ENCODE measurements at regions not wholly inside any gene's neighbourhood (a gene's known extent, or its start where the extent isn't known, plus 50 kb on each side); places are given as distances from the start of the nearest gene placed in this dataset.
"Not testable (repeated sequence)": the region's sequence is repeated elsewhere in the genome, so short reads cannot be mapped to it uniquely, and the experiment has no call there.

DNA sequence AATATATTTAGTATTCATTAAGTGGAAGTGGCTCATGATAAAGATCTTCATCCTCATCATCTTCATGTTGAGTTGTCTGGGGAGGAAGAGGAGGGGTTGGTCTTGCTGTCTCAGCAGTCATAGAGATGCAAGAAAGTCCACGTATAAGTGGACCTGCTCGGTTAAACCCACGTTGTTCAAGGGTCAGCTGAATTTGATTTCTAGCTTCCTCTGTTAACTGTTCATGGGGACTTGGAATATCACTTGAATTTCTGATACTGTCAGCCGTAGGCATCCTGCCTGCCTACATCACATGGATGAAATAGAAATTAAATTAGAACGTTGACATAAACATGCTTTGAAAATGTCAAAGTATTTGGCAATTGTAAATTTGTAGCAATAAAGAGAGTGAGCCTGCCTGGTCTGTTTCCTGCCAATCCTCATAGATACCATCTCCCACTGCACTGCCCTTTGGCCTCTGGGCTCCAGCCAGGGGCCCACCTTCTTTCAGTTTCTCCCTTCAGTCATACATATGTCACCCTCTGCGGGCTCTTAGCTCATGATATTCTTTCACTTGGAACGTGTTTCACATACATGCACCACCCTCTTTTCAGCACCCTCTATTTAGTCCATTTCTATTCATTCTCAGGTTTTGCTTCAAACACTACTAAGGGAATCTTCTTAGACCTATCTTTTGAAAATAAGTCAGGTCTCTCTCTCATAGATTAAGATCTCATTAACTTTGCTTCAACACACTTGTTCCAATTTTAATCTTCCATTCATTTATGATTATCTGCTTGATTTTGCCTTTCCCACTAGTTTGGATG is 376.3 kb downstream of the IPMK start:
- H3K27me3 ChIP-seq (ENCODE audit: control insufficient read depth in 1 of 2, insufficient read depth in 2 of 2, low read length in 2 of 2): no peaks in the 10 kb centered on the region
- no peaks in the 10 kb centered on the region for H3K4me1 ChIP-seq (ENCODE audit: insufficient read depth, low read length)
- no peaks in the 10 kb centered on the region for H4K20me1 ChIP-seq (ENCODE audit: insufficient read depth, low read length)
- in situ Hi-C loops (cut with HindIII; ENCODE audit: extremely low pct_ligation_motif_present, low pct_unique_long_range_greater_than_20kb) (no loop called here), intact Hi-C loops (cut with micrococcal nuclease; ENCODE audit: unreplicated experiment) (no loop called here)
- no peak overlapping the region for H2AFZ ChIP-seq (ENCODE audit: low read length)
- WGBS (ENCODE audit: low lambda C conversion rate): 10% methylated on average over 7 of the region's 7 CpGs
- ChIA-PET POLR2A (no interaction called here), CTCF (ENCODE audit: low intra/inter-chr PET ratio, low total read pairs) (no interaction called here)
- H3K27ac ChIP-seq (ENCODE audit: extremely low read length, insufficient read depth, low read length): no peak overlapping the region
- no peak overlapping the region for H3K4me2 ChIP-seq (ENCODE audit: low read depth, low read length)
- FAIRE-seq: no peak
- no peak overlapping the region for H3K4me3 ChIP-seq (replicated peaks in 1 of 3; ENCODE audit: insufficient read depth in 1 of 3, low read depth in 2 of 3, low read length in 3 of 3)
- ATAC-seq: peak; percentile 64
- no peak for DNase-seq (ENCODE audit: low spot score)
- H3K9ac ChIP-seq (ENCODE audit: insufficient read depth, low read depth, low read length): no peak overlapping the region
- no peaks in the 10 kb centered on the region for H3K79me2 ChIP-seq (ENCODE audit: insufficient read depth, low read length)
- no peak for TF ChIP-seq ZNF644 (CRISPR knock-in tag; IDR thresholded peaks at IDR 0.05; ENCODE audit: low read depth)
- TF ChIP-seq, protein P1, sequence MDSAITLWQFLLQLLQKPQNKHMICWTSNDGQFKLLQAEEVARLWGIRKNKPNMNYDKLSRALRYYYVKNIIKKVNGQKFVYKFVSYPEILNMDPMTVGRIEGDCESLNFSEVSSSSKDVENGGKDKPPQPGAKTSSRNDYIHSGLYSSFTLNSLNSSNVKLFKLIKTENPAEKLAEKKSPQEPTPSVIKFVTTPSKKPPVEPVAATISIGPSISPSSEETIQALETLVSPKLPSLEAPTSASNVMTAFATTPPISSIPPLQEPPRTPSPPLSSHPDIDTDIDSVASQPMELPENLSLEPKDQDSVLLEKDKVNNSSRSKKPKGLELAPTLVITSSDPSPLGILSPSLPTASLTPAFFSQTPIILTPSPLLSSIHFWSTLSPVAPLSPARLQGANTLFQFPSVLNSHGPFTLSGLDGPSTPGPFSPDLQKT (CRISPR knock-in tag; IDR thresholded peaks at IDR 0.05; ENCODE audit: borderline replicate concordance): no peak
- TF ChIP-seq SMARCC2 (IDR thresholded peaks at IDR 0.05): no peak
- TF ChIP-seq ZNF501 (CRISPR knock-in tag; IDR thresholded peaks at IDR 0.05): no peak
- H3K9me3 ChIP-seq (ENCODE audit: low read length): no peaks in the 10 kb centered on the region
- H3K36me3 ChIP-seq (replicated peaks in 1 of 2; ENCODE audit: control insufficient read depth in 1 of 2, insufficient read depth in 2 of 2, low read length in 2 of 2): no peaks in the 10 kb centered on the region
- no TSS peak for BruUV-seq (replicated peaks)

DNA sequence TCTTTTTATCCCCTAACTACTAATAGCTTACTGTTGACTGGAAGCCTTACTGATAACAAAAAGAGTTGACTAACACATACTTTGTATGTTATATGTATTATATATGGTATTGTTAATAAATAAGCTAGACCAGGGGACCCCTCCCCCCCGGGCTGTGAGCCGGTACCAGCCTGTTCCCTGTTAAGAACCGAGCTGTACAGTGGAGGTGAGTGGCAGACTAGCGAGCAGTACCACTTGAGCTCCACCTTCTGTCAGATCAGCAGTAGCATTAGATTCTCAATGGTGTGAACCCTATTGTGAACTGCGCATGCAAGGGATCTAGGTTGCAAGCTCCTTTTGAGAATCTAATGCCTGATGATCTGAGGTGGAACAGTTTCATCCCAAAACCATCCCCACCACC is 377.0 kb downstream of the IPMK start:
- Histone ChIP-seq H3K27ac (ENCODE audit: extremely low read length, insufficient read depth, low read length) (no peak overlapping the region), H3K27me3 (ENCODE audit: control insufficient read depth in 1 of 2, insufficient read depth in 2 of 2, low read length in 2 of 2) (no peaks in the 10 kb centered on the region), H2AFZ (ENCODE audit: low read length) (no peak overlapping the region), H4K20me1 (ENCODE audit: insufficient read depth, low read length) (no peaks in the 10 kb centered on the region), H3K4me3 (replicated peaks in 1 of 3; ENCODE audit: insufficient read depth in 1 of 3, low read depth in 2 of 3, low read length in 3 of 3) (no peak overlapping the region), H3K4me2 (ENCODE audit: low read depth, low read length) (no peak overlapping the region), H3K9me3 (ENCODE audit: low read length) (no peaks in the 10 kb centered on the region), H3K4me1 (ENCODE audit: insufficient read depth, low read length) (no peaks in the 10 kb centered on the region), H3K36me3 (replicated peaks in 1 of 2; ENCODE audit: control insufficient read depth in 1 of 2, insufficient read depth in 2 of 2, low read length in 2 of 2) (no peaks in the 10 kb centered on the region), H3K79me2 (ENCODE audit: insufficient read depth, low read length) (no peaks in the 10 kb centered on the region), H3K9ac (ENCODE audit: insufficient read depth, low read depth, low read length) (no peak overlapping the region)
- in situ Hi-C loops (cut with HindIII; ENCODE audit: extremely low pct_ligation_motif_present, low pct_unique_long_range_greater_than_20kb) (no loop called here), intact Hi-C loops (cut with micrococcal nuclease; ENCODE audit: unreplicated experiment) (no loop called here)
- FAIRE-seq (no peak), DNase-seq (ENCODE audit: low spot score) (no peak), ATAC-seq (peak; percentile 65; the same call in 2 of the 3 replicates)
- 6% methylated on average over 3 of the region's 5 CpGs for WGBS (ENCODE audit: low lambda C conversion rate)
- ChIA-PET POLR2A (no interaction called here), CTCF (ENCODE audit: low intra/inter-chr PET ratio, low total read pairs) (no interaction called here)
- TF ChIP-seq DMAP1 (CRISPR knock-in tag; IDR thresholded peaks at IDR 0.05): no peak
- no TSS peak for BruUV-seq (replicated peaks)

DNA sequence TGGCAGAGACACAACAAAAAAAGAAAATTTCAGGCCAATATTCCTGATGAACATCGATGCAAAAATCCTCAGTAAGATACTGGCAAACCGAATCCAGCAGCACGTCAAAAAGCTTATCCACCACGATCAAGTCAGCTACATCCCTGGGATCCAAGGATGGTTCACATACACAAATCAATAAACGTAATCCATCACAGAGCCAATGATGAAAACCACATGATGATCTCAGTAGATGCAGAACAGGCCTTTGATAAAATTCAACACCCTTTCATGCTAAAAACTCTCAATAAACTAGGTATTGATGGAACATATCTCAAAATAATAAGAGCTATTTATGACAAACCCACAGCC is 382.1 kb downstream of the IPMK start:
- H3K9me3 ChIP-seq (ENCODE audit: low read length); CTCF ChIA-PET (ENCODE audit: low intra/inter-chr PET ratio, low total read pairs); in situ Hi-C loops (cut with HindIII; ENCODE audit: extremely low pct_ligation_motif_present, low pct_unique_long_range_greater_than_20kb); H3K4me1 ChIP-seq (ENCODE audit: insufficient read depth, low read length); FAIRE-seq; H4K20me1 ChIP-seq (ENCODE audit: insufficient read depth, low read length); BruUV-seq (replicated peaks); DNase-seq (ENCODE audit: low spot score); H3K79me2 ChIP-seq (ENCODE audit: insufficient read depth, low read length); intact Hi-C loops (cut with micrococcal nuclease; ENCODE audit: unreplicated experiment); H3K4me2 ChIP-seq (ENCODE audit: low read depth, low read length); H3K36me3 ChIP-seq (replicated peaks in 1 of 2; ENCODE audit: control insufficient read depth in 1 of 2, insufficient read depth in 2 of 2, low read length in 2 of 2); H3K9ac ChIP-seq (ENCODE audit: insufficient read depth, low read depth, low read length); H2AFZ ChIP-seq (ENCODE audit: low read length); ATAC-seq; H3K4me3 ChIP-seq (replicated peaks in 1 of 3; ENCODE audit: insufficient read depth in 1 of 3, low read depth in 2 of 3, low read length in 3 of 3); H3K27me3 ChIP-seq (ENCODE audit: control insufficient read depth in 1 of 2, insufficient read depth in 2 of 2, low read length in 2 of 2); H3K27ac ChIP-seq (ENCODE audit: extremely low read length, insufficient read depth, low read length); POLR2A ChIA-PET: not testable (repeated sequence)
- 6% methylated on average over 5 of the region's 5 CpGs for WGBS (ENCODE audit: low lambda C conversion rate)

Data from HepG2 (cell line).